ENCODE measurements at regions not wholly inside any gene's neighbourhood (a gene's known extent, or its start where the extent isn't known, plus 50 kb on each side); places are given as distances from the start of the nearest gene placed in this dataset.
A peak's percentile ranks its signal among the peaks of the same experiment; 100 is the strongest.
"Not testable (repeated sequence)": the region's sequence is repeated elsewhere in the genome, so short reads cannot be mapped to it uniquely, and the experiment has no call there.

DNA sequence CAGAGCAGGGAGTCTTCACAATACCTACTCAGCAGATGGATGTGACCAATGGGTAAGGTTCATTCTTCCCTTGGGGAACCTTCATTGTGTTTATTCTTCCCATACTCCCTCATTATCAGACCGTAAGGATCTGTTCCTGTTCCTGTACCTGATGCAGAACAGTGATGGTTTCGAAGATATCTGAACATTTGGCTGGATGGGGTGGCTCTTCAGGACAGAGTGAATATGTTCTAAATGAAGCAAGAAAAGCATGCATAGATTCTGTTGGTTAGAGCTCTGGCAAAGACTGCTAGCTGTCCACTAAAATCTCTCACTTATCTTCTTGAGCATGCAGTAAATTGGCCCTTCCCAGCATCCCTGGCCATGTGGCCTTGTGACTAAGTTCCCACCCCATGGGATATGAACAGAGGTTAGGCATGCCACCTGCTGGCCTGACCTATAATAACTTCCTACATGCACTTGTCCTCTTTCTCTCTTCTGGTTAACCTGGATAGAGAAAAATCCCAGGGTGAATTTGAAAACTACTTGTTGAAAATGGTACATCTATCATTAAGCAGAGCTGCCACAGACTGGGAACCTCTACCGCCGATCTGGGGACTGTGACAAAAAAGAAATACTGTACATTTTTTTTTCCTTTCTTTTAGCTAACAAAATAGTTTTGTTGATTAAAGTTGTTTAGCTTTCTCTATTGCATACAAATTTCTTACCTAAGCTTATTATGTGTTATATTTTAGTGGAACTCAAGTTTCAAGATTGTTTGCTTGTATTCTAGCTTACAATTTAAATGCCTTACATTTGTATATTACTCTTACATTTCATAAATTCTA, 60.0 kb upstream of the BANK1 start:
- DNase-seq, result peak; percentile 61

GRCh38 chr4:101727238-101727637, 63.3 kb upstream of the BANK1 start:
- no peak for DNase-seq

- peak; percentile 13 for DNase-seq
These were observed 66.4 kb upstream of the BANK1 start for GRCh38 chr4:101724093-101724492.

GRCh38 chr4:101718810-101719209, 71.7 kb upstream of the BANK1 start:
- no peak for DNase-seq

DNA sequence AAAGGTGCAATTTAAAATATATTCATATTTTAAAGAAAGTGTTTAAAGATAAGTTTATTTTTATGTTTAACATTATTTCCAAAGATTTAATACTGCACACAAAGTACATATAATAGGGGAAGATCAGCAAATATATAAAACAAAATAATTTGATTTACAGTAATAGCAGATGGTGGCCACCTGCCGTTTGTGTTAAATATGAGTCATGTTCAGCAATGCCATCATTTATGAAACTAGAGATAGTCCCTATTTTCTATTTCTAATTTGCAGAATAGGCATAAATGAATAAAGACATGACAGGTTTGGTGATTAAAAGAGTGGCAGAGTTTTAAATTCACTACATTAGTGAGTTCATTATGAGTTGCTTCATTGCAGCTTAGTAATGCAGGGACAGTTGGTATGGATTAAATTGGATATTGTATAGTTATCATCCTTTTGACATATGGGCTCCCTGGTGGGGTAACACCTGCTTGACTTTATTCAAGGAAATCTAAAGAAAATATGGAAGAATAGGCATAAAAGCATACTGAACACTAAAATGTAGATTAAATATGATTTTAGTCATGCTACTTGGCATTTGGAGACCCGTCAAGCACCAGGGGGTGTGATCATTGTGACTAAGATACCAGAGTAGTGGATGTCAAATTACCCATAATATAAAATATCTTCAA, 78.8 kb upstream of the BANK1 start:
- DNase-seq, result no peak

DNA sequence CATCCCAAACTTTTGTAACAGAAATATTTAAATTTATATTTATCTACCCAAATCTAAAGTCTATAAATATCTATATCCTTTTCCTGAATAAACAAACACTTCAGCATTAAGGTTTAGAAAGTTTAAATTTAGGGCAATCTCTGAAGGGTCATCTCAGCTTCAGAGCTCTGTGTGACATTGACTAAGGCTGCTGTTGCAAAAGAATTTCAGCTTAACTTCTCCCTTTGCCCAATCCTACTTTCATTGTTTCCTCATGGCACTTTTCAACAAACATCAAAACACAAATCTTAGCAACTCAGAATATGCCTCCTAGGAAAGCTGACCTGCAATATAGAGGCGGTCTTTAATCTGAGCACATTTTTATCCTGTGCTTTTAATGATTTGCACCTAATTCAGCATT, 79.7 kb upstream of the BANK1 start:
- no peak for DNase-seq

DNA sequence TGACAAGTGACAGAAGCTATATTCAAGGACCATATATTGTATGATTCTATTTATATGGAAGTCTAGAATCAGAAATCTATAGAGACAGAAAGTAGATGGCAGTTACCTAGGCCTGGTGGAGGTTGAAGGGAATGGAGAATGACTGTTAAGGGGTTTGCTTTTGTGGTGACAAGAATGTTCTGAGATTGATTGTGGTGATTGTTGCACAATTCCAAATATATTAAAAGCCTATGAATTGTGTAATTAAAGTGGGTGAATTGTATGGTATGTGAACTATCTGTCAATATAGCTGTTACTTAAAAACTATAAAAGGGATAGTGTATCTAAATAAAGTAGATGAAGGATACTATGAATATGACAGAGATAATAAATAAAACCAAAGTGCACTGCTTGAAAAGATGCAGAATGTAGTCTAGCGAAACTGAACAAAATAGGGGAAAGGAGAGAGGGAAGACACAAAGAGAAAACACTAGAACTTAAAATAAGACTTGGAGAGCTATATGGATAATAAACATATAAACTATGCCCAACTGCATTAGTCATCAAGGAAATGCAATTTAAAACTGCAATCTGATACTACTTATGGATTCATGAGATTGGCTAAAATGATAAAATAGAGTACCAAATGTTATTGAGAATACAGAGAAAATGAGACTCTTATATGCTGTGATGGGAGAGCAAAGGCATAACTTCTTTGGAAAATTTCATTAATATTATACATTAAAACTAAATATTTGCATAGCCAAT, 82.1 kb upstream of the BANK1 start:
- DNase-seq, result no peak

DNA sequence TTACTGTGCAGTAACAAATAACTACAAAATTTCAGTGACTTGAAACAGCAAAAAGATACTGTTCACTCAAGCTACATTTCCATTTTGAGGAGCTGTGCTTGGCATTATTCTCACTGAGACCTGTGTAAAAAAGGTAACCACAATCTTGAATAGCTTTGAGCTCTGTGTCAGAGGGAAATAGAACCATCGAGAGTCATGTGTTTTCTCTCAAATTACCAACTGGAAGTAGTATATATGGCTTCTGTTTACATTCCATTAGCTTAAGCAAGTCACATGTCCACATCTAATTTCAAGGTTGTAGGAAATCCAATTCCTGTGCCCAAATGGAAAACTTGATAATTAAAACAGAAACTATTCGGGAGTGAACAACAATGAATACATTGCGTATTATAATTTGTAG, 82.9 kb upstream of the BANK1 start:
- DNase-seq, result no peak

DNA sequence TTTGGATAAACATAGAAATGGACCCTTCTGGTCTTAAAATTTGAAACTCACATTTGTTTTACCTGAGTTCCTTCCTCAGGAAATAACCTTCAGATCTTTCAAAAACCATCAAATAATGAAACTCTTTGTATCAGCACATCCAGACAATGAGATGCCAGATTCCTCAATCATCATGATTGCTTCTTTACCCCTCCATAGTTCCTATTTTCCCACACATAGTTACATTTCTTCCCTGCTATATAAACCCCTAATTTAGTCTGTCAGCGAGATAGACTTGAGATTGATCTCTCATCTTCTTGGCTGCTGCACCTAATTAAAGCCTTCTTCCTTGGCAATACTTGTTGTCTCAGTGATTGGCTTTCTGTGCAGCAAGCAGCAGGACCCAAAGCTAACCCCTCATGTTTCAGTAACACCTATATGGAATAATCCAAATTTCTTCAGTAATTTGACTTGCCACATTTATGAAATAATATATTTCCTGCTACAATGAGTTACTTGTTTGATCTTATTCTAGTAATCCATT, 83.9 kb upstream of the BANK1 start:
- no peak for DNase-seq

DNA sequence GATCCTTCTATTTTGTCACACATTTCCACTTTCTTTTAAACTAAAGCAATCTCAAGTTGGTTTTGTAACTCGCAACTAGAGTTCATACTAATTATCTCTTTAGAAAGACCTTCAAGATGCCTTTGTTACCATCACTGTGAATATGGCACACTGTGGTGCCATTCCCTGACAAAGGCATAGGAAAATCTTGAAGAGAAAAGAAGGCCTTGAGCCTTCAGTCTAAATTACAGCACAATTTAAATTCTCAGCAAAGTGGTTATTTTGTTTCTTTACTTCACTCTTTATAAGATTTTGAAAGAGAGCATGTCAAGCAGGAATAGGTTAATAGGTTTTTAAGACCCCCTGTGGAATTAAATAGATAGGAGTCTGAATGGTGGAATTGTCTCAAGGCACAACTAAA, 89.0 kb upstream of the BANK1 start:
- no peak for DNase-seq

DNA sequence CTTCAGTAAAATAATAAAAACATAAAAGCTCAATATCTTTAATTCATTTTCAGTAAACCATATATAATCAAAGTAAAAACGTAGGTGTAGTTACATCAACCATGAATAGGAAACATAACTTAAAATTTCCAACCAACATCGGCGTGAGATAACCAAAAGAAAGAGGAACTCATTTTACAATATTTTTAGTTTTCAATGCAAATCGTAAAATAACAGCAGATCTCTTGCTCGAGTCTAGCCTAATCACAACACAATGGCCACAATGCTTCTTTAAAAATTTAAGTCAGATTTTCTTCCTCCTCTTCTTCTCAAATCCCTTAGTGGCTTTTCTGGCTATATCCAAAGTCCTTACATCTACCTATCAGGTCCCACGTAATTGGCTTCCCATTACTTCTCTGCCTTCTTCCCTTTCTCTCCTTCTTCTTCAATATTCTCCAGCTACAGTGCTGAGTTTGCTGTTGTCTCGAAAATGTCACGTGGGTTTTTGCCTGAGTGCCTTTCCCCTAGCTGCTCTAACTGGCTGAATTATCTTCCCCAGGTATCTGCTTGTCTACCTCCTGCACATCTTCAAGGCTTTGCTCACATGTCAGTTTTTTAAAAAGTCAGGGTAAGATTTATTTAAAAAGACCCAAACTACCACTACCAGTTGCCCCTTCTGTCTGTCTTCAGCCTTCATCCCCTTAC, 90.9 kb upstream of the BANK1 start:
- DNase-seq, result no peak

DNA sequence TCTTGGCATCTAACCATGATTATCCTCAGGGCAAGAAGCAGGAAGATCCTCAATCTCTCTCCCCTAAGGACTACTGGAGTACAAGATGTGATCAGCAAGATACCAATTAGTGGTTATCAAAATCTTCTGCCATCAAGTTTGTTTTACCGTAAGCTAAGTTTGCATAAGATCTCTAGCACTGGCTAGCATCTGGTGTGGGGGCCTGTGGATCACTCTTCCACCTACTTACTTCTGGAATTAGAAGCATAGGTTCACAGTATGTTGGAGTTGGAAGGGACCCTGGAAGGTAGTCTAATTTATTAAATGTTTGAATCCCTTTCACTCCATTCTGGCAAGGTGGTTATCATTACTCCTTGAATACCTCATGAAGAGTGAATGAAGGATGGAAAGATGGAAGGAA, 93.3 kb upstream of the BANK1 start:
- DNase-seq, result no peak

GRCh38 chr4:101696276-101697010, 94.1 kb upstream of the BANK1 start:
- DNase-seq, result no peak

DNA sequence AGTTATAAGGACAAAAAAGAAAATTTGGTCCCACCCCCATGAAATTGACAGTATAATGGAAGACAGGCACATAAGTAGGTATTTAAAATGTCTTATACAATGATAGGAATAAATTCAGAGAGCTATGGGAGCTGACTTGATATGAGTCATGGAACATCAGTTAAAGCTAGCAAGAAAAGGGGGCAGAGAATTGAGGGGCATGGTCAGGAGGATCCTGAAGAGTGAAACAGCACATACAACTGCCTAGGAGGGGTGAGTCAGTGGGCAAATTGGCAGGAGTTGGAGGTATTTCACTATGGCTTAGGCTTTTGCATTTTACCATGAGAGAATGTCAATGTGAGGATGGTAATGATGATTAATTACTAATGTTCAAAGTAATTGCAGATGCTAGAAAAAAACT, 95.4 kb upstream of the BANK1 start:
- DNase-seq, result no peak

DNA sequence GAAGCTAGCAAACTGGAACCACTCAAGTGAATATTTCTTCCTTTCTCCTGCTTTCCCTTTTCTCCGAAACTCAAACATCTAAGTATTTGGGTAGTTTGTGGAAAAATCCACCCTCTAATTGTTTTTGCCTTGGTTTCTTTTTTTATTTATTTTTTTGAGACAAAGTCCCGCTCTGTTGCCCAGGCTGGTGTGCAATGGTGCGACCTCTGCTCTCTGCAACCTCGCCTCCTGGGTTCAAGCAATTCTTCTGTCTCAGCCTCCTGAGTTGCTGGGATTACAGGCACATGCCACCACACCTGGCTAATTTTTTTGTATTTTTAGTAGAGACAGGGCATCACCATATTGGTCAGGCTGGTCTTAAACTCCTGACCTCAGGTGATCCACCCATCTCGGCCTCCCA, 96.1 kb upstream of the BANK1 start:
- not testable (repeated sequence) for DNase-seq

DNA sequence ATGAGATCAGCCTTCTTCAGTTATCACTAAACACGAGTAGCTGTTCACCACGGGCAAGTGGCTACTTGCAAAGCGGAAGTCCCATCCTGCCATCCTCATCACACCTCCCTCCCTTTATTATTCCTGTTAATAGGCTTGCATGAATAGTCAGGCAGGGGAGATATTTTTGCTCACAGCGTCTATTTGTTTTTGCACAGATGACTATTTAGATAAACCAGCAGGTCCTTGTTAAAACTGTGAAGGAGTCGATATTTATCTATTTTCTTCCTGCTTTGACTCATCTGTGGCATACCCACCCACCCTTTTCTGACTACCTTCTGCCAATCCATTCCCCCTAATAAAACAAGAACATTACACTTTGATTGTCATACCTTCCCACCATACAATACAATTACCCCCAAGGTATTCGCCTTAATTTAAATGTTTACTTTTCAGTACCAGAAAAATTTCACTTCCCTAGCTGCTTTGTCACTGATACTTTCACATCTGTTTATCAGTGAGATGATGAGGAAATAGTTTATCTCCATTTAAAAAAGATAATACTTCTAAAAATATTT, 96.6 kb upstream of the BANK1 start:
- DNase-seq, result no peak

GRCh38 chr4:101689220-101689619, 101.3 kb upstream of the BANK1 start:
- no peak for DNase-seq

DNA sequence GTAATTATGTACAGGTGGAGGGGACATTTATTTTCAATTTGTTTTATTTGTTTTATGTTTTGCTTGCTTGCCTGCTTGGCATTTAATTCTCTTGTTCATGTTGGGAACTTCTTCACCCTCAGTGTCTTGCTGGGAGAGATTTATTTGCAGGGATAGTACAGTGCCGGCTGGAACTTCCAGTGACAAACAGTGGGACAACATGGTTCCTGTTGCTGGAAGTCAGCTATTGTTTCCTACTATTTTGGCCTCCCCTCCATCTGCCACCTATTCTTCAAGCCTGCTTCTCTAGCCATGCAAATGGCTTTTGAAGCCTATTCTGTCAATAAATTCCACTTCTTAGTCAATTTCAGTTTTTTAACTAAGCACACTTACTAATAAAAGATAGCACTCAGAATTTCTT, 105.4 kb upstream of the BANK1 start:
- DNase-seq, result no peak

- peak; percentile 36 for DNase-seq
These were observed 107.6 kb upstream of the BANK1 start for GRCh38 chr4:101682946-101683345.

GRCh38 chr4:101678180-101678579, 112.3 kb upstream of the BANK1 start:
- DNase-seq, result no peak

GRCh38 chr4:101670897-101671296, 119.6 kb upstream of the BANK1 start:
- no peak for DNase-seq

DNA sequence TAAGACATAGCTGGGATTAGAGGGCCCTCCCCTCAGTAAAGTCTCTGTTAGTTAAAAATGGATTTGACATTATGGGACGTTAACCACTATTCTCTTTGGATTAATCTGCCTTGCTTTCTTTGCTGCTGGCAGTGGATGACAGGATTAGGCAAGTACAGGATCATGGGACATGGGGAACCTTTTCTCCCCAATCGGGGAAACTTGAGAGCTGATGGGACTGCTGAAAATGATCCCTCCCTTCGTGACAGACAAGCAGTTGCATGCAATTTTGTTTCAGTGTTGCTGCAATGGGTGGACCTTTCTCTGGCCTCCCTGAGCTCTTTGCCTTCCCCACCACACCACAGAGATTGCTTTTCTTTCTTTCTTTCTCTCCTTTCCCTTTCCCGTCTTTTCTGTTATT, 120.2 kb upstream of the BANK1 start:
- no peak for DNase-seq

Measured in NCI-H1436 (cell line).